ENCODE measurements at regions not wholly inside any gene's neighbourhood (a gene's known extent, or its start where the extent isn't known, plus 50 kb on each side); places are given as distances from the start of the nearest gene placed in this dataset.
"Not testable (repeated sequence)": the region's sequence is repeated elsewhere in the genome, so short reads cannot be mapped to it uniquely, and the experiment has no call there.

GRCh38 chr12:91493308-91493707 is 310.7 kb upstream of the DCN start:
- DNase-seq = no peak

GRCh38 chr12:91492648-91493047 is 310.0 kb upstream of the DCN start:
- no peak for DNase-seq

GRCh38 chr12:91490667-91491311 is 308.2 kb upstream of the DCN start:
- no peak for DNase-seq

- no peak for DNase-seq
These were observed 300.9 kb upstream of the DCN start for GRCh38 chr12:91483471-91483985.

- DNase-seq = no peak
These were observed 299.6 kb upstream of the DCN start for GRCh38 chr12:91482231-91482630.

GRCh38 chr12:91478500-91478899 is 295.9 kb upstream of the DCN start:
- DNase-seq = no peak

GRCh38 chr12:91467686-91468085 is 285.1 kb upstream of the DCN start:
- no peak for DNase-seq

GRCh38 chr12:91461061-91461460 is 278.4 kb upstream of the DCN start:
- no peak for DNase-seq

GRCh38 chr12:91460469-91460868 is 277.9 kb upstream of the DCN start:
- no peak for DNase-seq

GRCh38 chr12:91455321-91455720 is 272.7 kb upstream of the DCN start:
- DNase-seq = no peak

GRCh38 chr12:91454179-91454578 is 271.6 kb upstream of the DCN start:
- no peak for DNase-seq

- DNase-seq = not testable (repeated sequence)
These were observed 269.8 kb upstream of the DCN start for GRCh38 chr12:91452464-91452863.

- DNase-seq = no peak
These were observed 259.7 kb upstream of the DCN start for GRCh38 chr12:91441993-91442952.

GRCh38 chr12:91441246-91441645 is 258.6 kb upstream of the DCN start:
- DNase-seq = no peak

GRCh38 chr12:91434081-91434480 is 251.5 kb upstream of the DCN start:
- no peak for DNase-seq

- DNase-seq = no peak
These were observed 250.1 kb upstream of the DCN start for GRCh38 chr12:91432755-91433154.

GRCh38 chr12:91432089-91432488 is 249.5 kb upstream of the DCN start:
- DNase-seq = no peak

- DNase-seq = no peak
These were observed 241.9 kb upstream of the DCN start for GRCh38 chr12:91424506-91424905.

GRCh38 chr12:91423693-91424050 is 241.1 kb upstream of the DCN start:
- no peak for DNase-seq

- no peak for DNase-seq
These were observed 240.4 kb upstream of the DCN start for GRCh38 chr12:91422811-91423692.

GRCh38 chr12:91422127-91422526 is 239.5 kb upstream of the DCN start:
- no peak for DNase-seq

GRCh38 chr12:91419809-91420208 is 237.2 kb upstream of the DCN start:
- DNase-seq = no peak

Data from T1000 (cell line).